NCI-H2029 (cell line): ENCODE measurements at regions not wholly inside any gene's neighbourhood (a gene's known extent, or its start where the extent isn't known, plus 50 kb on each side); places are given as distances from the start of the nearest gene placed in this dataset.

ENCODE experiments used
- DNase-seq: peaks from one replicate; lab custom pipeline; 2025; lab: John Stamatoyannopoulos, UW

DNA sequence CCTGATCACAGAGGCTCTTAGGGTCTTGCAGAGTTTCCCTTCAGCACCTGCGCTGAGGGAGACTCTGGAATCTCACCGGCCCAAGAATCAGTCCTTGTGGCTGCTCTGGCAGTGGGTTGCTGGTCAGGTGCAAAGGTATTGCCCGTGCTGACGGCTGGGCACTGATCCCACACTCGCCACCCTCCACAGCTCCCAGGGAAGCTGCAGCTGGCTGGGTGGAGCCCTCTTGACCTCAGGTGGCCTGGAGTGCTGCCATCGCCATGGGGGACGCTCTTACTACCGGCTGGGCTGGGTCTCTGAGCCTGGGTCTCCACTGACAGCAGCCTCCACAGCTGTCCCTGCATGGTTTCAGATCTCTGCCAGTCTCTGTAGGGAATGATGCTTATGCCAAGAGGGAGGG, 52.6 kb upstream of the EPHB3 start:
- DNase-seq: peak; percentile 16

DNA sequence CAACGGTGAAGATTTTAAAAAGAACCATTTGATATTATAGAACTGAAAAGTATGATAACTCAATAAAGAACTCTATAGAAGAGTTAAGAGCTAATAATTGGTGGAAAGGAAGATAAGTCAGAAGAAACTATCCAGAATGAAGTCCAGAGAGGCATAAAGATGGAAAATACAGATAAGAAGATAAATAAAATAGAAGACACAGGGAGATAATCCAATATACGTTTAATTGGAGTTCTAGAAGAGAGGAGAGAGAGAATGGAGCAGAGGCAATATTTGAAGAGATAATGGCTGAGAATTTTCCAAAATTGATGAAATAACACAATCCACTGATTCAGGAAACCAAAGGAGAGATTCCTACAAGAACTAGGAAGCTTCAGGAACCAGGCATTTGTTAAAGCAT, 49.8 kb upstream of the EPHB3 start:
- DNase-seq: no peak
